Right renal cortex interstitium (tissue), 3 donors: ENCODE measurements at regions not wholly inside any gene's neighbourhood (a gene's known extent, or its start where the extent isn't known, plus 50 kb on each side); places are given as distances from the start of the nearest gene placed in this dataset.
"Not testable (repeated sequence)": the region's sequence is repeated elsewhere in the genome, so short reads cannot be mapped to it uniquely, and the experiment has no call there.

ENCODE experiments used
- DNase-seq, 3 donors: peaks; one replicate each; pipeline ENCODE4 v3.0.0-alpha.2; 2013; ENCODE audit warnings: low read depth in 3 of 3, low spot score in 2 of 3

DNA sequence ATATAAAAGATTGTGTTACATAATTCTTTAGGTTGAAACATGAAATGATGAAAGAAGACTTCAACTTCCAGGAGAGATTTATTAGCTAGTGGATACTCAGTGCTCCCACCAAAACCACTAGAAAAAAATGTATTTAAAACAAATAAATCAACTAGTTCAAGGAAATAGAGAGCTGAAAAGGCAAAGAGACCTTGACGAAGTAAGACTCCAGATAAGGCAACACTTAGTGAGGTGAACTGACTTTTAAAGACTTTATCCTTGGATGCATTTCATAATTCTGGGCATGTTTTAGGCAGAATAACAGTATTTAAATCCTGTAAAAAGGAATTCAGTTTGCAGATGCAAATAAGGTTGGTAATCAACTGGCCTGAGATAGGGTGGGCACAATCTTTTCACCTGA is 1150.7 kb downstream of the FSCB start:
- DNase-seq, result no peak

DNA sequence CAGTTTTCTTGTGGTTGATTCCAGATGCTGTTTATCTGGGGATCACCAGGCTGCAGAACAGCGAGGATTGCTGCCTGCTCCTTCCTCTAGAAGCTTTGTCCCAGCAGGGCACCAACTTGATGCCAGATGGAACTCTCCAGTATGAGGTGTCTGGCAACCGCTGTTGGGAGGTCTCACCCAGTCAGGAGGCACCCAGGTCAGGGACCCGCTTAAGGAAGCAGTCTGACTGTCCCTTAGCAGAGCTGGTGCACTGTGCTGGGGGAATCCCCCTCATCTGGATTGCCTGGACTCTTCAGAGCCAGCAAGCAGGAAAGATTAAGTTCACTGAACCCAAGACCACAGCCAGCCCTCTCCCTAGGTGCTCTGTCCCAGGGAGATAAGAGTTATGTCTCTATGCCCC is 1165.2 kb downstream of the FSCB start:
- no peak for DNase-seq

GRCh38 chr14:43338713-43339112 is 1168.4 kb downstream of the FSCB start:
- DNase-seq, result no peak

DNA sequence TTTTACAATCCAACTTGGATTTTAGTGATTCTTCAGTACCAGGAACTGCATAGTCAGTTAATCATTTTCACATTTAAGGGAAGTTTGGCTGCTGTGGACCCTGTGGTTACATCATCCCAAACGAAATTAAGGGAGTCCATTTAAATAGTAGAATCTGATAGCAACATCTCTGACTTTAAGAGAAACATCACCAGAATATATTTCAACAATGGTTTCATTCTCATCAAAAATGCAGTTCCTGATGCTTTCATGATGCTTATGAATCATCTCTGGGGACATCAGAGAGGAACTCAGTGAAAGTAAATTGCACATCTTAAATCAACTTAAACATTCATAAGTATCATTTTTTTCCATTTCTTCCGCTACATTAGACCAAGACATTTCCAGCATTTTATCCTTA is 1170.7 kb downstream of the FSCB start:
- no peak for DNase-seq

GRCh38 chr14:43326501-43327407 is 1180.3 kb downstream of the FSCB start:
- not testable (repeated sequence) for DNase-seq

DNA sequence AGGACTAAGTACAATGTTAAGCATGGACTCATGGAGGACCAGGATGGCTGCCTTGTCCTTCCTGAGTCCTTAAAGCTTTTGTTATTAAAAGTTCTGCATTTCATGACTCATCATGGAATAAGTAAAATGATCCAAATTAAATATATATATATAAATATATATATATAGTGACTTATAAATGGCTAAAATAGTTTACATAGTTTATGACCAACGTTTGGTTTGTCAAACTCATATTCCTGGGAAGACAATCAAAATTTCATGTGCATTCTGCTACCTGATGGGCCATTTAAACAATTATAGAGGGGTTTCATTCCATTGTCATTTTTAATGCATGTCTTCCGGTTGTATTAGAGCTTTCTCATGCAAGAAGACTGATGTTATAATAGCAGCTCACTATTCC is 1190.7 kb downstream of the FSCB start:
- DNase-seq, result no peak

DNA sequence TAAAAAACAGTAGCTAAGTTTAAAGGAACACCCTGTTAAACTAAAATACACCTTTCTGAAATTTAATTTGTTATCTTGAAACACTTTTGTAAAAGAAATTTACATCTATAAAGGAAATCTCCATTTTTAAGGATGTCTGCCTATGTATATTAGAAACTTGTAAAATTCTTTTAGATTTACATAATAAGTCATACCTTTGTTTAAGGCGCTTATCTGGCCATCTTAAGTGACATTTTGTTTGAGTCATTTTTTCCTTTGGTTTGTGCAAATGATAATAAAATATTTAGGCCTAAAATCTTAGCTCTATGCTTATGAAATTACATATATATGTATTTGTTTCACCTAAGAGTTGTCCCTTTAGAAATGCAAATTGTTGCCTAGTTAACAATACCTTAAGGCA is 1193.4 kb downstream of the FSCB start:
- no peak for DNase-seq

GRCh38 chr14:43308421-43309110 is 1198.5 kb downstream of the FSCB start:
- DNase-seq, result no peak

- DNase-seq, result no peak
Observed at GRCh38 chr14:43307836-43308235, 1199.2 kb downstream of the FSCB start.

- DNase-seq, result no peak
Observed at GRCh38 chr14:43306053-43306452, 1201.0 kb downstream of the FSCB start.

DNA sequence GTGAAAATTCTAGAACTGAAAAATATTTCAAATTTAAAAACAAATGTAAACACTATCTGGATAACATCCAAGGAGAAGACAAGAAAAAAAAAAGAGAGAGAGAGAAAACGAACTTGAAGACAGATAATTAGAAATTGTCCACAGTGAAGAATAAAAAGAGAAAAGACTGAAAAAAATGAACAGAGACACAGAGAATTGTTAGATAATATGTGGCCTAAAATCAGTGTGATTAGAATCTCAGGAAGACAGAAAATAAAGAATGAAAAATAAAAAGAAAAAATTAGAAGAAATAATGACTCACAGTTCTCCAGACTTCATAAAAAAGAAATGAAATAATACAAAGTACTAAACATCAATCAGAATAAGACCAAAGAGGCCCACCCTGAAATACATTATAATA is 1209.3 kb downstream of the FSCB start:
- no peak for DNase-seq

DNA sequence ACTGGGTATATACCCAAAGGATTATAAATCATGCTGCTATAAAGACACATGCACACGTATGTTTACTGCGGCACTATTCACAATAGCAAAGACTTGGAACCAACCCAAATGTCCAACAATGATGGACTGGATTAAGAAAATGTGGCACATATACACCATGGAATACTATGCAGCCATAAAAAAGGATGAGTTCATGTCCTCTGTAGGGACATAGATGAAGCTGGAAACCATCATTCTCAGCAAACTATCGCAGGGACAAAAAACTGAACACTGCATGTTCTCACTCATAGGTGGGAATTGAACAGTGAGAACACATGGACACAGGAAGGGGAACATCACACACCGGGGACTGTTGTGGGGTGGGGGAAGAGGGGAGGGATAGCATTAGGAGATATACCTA is 1211.0 kb downstream of the FSCB start:
- not testable (repeated sequence) for DNase-seq

DNA sequence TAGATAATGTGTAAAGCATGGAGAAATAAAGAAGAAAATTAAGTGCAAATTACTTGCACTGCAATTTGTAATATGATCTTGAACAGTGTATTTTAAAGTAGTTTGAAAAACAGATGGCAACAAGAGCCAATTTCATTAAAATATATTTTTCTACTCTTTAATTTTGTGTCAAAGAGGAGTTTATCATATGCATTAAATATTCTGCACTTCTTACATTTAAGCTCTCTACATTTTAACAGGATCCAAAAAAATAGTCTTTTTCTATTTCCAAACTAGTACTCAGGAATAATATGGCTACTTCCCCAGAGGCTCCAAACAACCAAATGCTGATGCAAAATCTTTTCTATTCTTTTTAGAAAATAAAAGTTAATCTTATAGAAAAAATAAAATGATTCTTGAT is 1221.5 kb downstream of the FSCB start:
- no peak for DNase-seq

DNA sequence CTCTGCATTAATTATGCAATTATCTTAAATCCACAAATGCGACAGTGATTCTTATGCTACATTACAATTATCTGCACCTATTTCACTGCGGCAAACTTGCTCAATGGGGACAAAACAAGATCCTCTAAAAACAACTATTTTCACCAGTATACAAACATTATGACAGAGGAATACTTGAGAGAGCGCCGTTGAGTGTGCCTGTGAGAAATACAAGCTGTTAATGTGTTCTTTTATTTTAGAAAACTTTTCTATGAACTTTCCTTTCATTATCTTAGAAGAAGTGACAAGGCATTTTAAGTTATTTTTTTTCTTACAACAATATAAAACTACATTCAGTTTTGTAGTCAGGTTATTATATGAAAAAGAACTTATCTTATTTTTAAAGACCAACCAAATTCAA is 1247.0 kb downstream of the FSCB start:
- no peak for DNase-seq

- DNase-seq, result no peak
Observed at GRCh38 chr14:43258396-43258795, 1248.7 kb downstream of the FSCB start.

- not testable (repeated sequence) for DNase-seq
Observed at GRCh38 chr14:43256996-43257395, 1250.1 kb downstream of the FSCB start.

DNA sequence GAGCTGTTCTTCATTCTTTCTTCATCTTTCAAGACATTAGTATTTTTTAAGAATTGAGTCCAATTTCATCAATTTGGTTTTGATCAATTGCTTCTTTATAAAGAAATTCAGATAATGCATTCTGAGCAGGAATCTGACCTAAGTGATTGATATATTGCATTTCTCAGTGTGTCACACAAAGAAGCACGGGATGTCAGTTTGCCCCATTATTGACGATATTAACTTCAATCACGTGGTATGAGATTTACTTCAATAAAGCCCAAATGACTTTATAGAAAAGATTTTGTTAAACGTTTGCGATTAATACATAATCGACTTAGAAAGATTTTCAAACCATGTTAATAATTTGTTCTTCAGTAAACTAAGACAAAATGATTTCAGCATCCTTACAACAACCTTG is 1254.2 kb downstream of the FSCB start:
- DNase-seq, result no peak

DNA sequence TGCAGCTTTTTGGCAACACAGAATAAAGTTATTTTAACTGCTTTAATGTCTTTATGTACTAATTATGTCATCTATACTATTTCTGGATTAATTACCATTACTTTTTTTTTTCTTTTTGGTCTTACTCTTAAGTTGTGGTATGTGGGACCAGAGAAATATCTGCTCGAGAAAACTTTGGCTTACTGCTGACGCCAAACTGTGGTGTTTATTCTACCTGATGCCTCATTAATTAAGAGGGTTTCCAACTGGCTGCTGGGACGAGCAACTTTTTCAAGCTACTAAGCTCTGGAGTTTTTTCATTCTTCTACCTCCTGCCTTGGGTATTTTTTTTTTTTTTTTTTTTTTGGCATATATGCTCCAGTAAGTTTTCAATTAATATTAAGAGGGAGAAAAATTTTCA is 1257.5 kb downstream of the FSCB start:
- DNase-seq, result peak in 1 of 3 donors; percentile 0

- DNase-seq, result no peak
Observed at GRCh38 chr14:43249116-43249515, 1258.0 kb downstream of the FSCB start.

GRCh38 chr14:43247877-43248276 is 1259.2 kb downstream of the FSCB start:
- no peak for DNase-seq

DNA sequence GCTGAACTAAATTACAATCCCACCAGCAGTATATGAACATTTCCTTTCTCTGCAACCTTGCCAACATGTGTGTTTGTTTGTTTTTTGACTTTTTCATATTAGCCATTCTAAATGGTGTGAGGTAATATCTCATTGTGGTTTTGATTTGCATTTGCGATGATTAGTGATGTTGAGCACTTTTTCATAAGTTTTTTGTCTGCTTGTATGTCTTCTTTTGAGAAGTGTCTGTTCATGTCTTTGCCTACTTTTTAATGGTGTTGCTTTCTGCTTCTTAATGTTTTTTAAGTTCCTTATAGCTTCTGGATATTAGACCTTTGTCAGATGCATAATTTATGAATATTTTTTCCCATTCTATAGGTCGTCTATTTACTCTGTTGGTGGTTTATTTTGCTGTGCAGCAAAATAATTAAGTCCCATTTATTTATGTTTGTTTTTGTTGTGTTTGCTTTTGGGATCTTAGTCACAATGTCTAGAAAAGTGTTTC is 1262.9 kb downstream of the FSCB start:
- DNase-seq, result no peak

- DNase-seq, result no peak
Observed at GRCh38 chr14:43243168-43243567, 1263.9 kb downstream of the FSCB start.
